HG02943 (cell line): ENCODE measurements at regions not wholly inside any gene's neighbourhood (a gene's known extent, or its start where the extent isn't known, plus 50 kb on each side); places are given as distances from the start of the nearest gene placed in this dataset.

Source experiments
- ATAC-seq: cut with Tn5 transposase; IDR thresholded peaks from one replicate; pipeline ENCODE4 v1.9.1; 2021; ENCODE audit warnings: mild to moderate bottlenecking, low read depth, moderate library complexity; ENCODE audit not compliant: unreplicated experiment

- ATAC-seq, result no peak
Observed at GRCh38 chr11:45482331-45482730, 183.1 kb downstream of the CHST1 start.

- no peak for ATAC-seq
Observed at GRCh38 chr11:45481026-45481425, 184.4 kb downstream of the CHST1 start.

- no peak for ATAC-seq
Observed at GRCh38 chr11:45477588-45477987, 187.8 kb downstream of the CHST1 start.

DNA sequence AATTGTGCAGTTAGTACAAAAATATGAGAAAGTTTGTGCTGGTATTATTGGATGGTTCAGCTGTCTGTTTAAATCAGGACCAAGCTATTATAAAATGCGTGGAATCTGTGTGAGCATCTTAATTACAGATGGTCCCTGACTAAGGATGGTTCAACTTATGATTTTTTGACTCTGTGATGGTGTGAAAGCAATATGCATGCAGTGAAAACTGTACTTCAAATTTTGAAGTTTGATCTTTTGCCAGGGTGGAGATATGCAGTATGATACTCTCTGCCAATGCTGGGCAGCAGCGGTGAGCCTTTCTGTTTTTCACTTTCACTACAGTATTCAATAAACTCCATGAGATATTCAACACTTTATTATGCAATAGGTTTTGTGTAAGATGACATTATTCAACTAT, 189.3 kb downstream of the CHST1 start:
- no peak for ATAC-seq

DNA sequence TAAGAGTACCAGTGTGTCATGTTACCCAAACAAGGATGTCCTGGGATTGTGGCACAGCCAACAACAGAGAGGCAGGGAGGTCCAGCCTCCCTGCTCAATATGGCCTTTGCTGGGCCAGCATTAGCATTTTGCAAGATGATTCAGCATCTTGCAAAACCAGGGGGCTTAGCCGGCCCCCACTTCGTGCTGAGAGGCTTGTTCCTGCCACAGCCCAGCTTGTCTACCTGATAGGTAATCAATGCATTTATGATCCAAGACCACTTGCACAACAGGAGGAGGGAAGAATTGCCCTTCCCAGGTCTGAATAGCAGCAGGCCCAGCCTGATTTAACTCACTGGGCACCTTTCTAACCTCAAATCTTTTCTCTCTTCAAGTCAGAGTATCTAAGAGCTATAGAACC, 189.0 kb upstream of the SYT13 start:
- ATAC-seq, result no peak

GRCh38 chr11:45473341-45473895, 187.3 kb upstream of the SYT13 start:
- ATAC-seq, result no peak

- no peak for ATAC-seq
Observed at GRCh38 chr11:45472716-45473317, 186.7 kb upstream of the SYT13 start.

- no peak for ATAC-seq
Observed at GRCh38 chr11:45471266-45471665, 185.1 kb upstream of the SYT13 start.

GRCh38 chr11:45470794-45471167, 184.6 kb upstream of the SYT13 start:
- no peak for ATAC-seq

GRCh38 chr11:45470151-45470793, 184.1 kb upstream of the SYT13 start:
- ATAC-seq, result no peak

DNA sequence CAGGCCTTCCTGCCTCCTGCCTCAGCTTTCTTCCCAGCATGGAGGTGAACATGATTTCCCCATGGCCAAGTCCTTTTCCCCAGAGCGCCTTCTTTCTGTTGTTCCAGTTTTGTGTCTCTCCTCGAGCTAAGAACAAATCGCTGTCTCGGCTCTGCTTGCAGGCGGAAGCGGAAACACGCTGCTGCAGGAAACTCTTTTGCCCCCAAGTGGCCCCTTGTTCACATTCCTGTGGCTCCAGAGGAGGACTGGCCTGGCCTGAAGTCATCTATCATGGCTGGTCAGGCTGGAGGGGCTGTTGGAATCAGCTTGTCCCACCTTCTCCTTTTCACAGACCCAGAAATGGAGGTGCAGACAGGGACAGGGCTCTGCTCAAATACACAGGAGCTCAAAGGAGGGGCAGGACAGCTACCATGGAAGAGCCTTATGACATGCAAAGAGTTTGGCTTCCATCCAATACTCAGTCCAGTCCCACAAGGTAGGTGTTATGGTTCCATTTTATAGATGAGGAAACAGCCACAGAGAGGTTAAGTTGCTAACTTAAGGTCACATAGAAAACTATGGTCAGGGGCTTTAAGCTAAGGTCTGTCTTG, 182.2 kb upstream of the SYT13 start:
- ATAC-seq, result no peak

DNA sequence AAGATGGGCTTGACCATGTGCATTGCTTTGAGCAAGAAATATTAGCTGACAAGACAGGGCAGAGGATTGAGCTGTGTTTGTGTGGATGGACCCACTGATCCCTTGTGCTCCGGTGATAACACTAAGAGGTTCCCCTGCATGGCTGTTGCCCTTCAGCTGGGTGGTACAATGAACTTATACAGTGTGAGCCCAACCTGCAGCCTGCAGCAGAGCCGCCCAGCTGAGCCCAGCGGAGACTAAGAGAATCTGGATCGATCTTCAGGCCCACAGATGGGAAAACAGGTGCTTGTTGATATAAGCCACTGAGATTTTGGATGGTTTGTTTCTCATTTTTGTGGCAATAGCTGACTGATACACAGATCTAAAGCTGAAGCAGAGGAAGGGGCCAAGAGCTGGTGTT, 177.4 kb upstream of the SYT13 start:
- no peak for ATAC-seq

- no peak for ATAC-seq
Observed at GRCh38 chr11:45461514-45461913, 175.4 kb upstream of the SYT13 start.

DNA sequence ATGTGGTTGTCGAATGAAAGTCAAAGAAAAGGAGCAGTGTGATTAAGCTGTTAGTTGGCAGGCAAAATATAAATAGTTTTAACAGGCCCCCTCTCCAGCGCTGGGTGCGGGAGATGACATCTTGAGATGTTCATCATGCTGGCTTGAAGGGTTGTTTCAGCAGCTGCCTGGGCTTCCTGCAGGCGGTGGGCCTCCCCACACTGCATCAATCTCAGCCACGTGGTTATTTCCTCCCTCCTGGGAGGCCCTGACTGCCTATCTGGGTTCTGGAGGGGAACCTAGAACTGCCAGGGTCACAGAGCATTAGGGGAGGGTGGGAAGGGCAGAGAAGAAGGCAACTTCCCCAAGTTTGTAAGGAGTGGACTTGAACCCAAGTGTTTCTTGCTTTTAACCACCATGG, 173.3 kb upstream of the SYT13 start:
- ATAC-seq, result no peak

DNA sequence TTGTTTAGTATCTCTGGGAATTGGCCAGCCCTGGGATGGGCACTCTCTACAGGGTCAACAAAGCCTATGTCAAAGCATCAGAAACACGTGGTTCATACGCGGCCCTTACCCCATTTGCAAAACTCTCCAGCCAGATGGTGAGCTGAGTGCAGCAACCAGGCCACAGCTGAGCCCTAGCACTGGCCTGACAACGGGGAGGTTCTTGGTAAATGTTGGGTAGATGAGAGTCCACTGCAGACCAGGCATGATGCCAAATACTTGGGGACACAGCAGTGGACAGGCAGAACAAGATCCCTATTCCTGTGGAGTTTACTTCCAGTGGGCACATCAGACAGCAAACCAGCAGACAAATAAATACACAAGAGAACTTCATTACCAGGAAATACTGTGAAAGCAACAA, 172.1 kb upstream of the SYT13 start:
- no peak for ATAC-seq

GRCh38 chr11:45457649-45458048, 171.5 kb upstream of the SYT13 start:
- ATAC-seq, result no peak

DNA sequence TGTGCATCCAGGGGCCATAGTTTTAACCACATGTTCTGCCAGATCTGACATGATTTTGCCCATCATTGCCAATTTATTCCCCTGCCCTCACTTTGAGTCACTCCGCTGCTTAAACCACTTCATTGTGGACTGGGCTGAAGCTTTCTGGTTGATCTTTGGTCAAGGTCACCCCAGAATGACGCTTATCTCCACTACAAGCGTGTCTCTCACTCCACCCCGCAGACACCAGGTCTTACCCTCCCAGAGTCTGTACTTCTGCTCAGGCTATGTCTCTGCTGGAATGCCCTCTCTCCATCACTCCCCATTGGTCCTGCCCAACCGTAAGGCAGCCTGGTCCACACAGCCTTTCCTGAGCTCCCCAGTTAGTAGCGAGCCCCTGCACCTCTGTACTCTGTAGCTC, 170.5 kb upstream of the SYT13 start:
- no peak for ATAC-seq

DNA sequence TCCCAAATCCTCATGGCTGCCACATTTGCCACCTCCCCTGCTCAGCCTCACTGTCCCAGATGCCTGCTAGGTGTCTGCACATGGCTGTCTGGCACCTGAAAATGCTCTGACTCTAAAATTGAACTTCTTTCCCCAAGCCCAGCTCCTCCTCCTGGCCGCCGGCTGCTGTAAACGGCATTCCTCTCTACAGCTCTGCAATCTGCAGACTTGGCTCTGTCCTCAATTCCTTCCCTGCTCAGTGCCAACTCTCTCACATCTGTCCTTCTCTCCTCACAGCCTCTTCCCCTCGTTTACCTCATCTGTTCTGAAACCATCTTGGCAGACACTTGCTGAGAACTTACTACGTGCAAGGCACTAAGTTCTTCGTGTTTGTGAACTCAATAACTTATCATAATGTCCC, 169.4 kb upstream of the SYT13 start:
- ATAC-seq, result no peak

- no peak for ATAC-seq
Observed at GRCh38 chr11:45454917-45455401, 168.8 kb upstream of the SYT13 start.

GRCh38 chr11:45453721-45454120, 167.6 kb upstream of the SYT13 start:
- ATAC-seq, result no peak

DNA sequence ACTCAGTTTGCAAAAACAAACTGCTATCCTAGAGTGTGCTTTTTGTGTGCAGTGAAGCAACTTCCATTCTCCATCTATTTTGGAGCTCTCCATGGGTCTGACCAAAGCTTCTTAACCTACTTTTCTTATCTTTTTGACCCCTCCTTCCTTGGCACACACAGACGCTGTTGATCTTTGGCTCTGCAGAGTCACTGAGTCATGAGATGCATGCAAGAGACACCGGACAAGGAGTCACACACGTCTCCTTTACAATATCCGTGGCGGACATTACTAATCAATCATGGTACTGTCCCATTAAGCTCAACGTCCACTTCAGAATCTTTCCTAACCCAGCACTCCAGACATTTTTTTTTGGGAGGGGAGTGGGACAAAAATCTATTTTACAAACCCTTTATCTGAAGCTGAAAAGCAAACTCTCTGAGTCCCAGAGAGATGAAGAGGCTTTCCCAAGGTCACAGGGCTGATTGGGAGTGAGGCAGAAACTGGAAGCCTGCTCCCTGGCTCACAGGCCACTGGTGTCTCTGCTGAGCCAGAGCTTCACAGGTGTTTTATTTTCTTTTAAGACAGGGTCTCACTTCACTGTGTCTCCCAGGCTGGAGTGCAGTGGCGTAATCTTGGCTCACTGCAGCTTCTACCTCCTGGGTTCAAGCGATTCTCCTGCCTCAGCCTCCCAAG, 165.8 kb upstream of the SYT13 start:
- ATAC-seq, result no peak
